ENCODE measurements at regions not wholly inside any gene's neighbourhood (a gene's known extent, or its start where the extent isn't known, plus 50 kb on each side); places are given as distances from the start of the nearest gene placed in this dataset.

GRCh38 chr4:123166023-123166422 lies 230.6 kb upstream of the SPRY1 start:
- no peaks in the 10 kb centered on the region for H3K36me3 ChIP-seq (ENCODE audit: control insufficient read depth in 2 of 2, extremely low read depth in 1 of 2, insufficient read depth in 2 of 2, low read length in 2 of 2)
- no peak overlapping the region for H3K27ac ChIP-seq (ENCODE audit: control insufficient read depth, insufficient read depth, low read length)
- TF ChIP-seq EZH2 (IDR thresholded peaks at IDR 0.05; ENCODE audit: low read length) (no peak), CTCF (optimal IDR thresholded peaks at IDR 0.05 in 1 of 3, IDR thresholded peaks at IDR 0.05 in 1 of 3, conservative IDR thresholded peaks at IDR 0.05 in 1 of 3; ENCODE audit: extremely low read depth in 1 of 3, insufficient read depth in 2 of 3, low read length in 3 of 3) (no peak)
- H3K9me3 ChIP-seq (ENCODE audit: control insufficient read depth, low read depth, low read length), result no peaks in the 10 kb centered on the region
- H3K4me2 ChIP-seq (ENCODE audit: control insufficient read depth, extremely low read depth, insufficient read depth, low read depth, low read length), result no peak overlapping the region
- H3K79me2 ChIP-seq (ENCODE audit: control insufficient read depth, insufficient read depth, low read length), result no peaks in the 10 kb centered on the region
- H2AFZ ChIP-seq (ENCODE audit: control insufficient read depth, low read length), result no peak overlapping the region
- FAIRE-seq, result no peak
- H3K9ac ChIP-seq (ENCODE audit: control insufficient read depth, extremely low read depth, insufficient read depth, low read length), result no peak overlapping the region
- no peaks in the 10 kb centered on the region for H4K20me1 ChIP-seq (ENCODE audit: control insufficient read depth, extremely low read depth, insufficient read depth, low read length)
- H3K4me3 ChIP-seq (ENCODE audit: control insufficient read depth in 2 of 3, extremely low read depth in 1 of 3, insufficient read depth in 2 of 3, low read depth in 1 of 3, low read length in 3 of 3), result no peak overlapping the region
- H3K4me1 ChIP-seq (ENCODE audit: control insufficient read depth, extremely low read depth, insufficient read depth, low read length), result peaks cover 15% of the 10 kb centered on the region
- dilution Hi-C loops (cut with MboI; ENCODE audit: extremely low pct_ligation_motif_present, low sequenced_read_pairs), result no loop called here
- H3K9me1 ChIP-seq (ENCODE audit: control insufficient read depth, extremely low read depth, insufficient read depth, low read length), result no peaks in the 10 kb centered on the region
- no peak for DNase-seq (ENCODE audit: low read depth, low spot score)
- no peaks in the 10 kb centered on the region for H3K27me3 ChIP-seq (ENCODE audit: control insufficient read depth, extremely low read depth, insufficient read depth, low read length)

GRCh38 chr4:123167931-123168330 lies 228.7 kb upstream of the SPRY1 start:
- Histone ChIP-seq H3K27me3 (ENCODE audit: control insufficient read depth, extremely low read depth, insufficient read depth, low read length) (no peaks in the 10 kb centered on the region), H3K79me2 (ENCODE audit: control insufficient read depth, insufficient read depth, low read length) (no peaks in the 10 kb centered on the region), H3K4me2 (ENCODE audit: control insufficient read depth, extremely low read depth, insufficient read depth, low read depth, low read length) (no peak overlapping the region), H2AFZ (ENCODE audit: control insufficient read depth, low read length) (no peak overlapping the region), H3K36me3 (ENCODE audit: control insufficient read depth in 2 of 2, extremely low read depth in 1 of 2, insufficient read depth in 2 of 2, low read length in 2 of 2) (no peaks in the 10 kb centered on the region), H3K9ac (ENCODE audit: control insufficient read depth, extremely low read depth, insufficient read depth, low read length) (no peak overlapping the region), H3K27ac (ENCODE audit: control insufficient read depth, insufficient read depth, low read length) (no peak overlapping the region), H3K9me1 (ENCODE audit: control insufficient read depth, extremely low read depth, insufficient read depth, low read length) (no peaks in the 10 kb centered on the region), H3K4me3 (ENCODE audit: control insufficient read depth in 2 of 3, extremely low read depth in 1 of 3, insufficient read depth in 2 of 3, low read depth in 1 of 3, low read length in 3 of 3) (no peak overlapping the region), H3K4me1 (ENCODE audit: control insufficient read depth, extremely low read depth, insufficient read depth, low read length) (peaks cover 12% of the 10 kb centered on the region), H3K9me3 (ENCODE audit: control insufficient read depth, low read depth, low read length) (no peaks in the 10 kb centered on the region), H4K20me1 (ENCODE audit: control insufficient read depth, extremely low read depth, insufficient read depth, low read length) (no peaks in the 10 kb centered on the region)
- FAIRE-seq (no peak), DNase-seq (ENCODE audit: low read depth, low spot score) (no peak)
- dilution Hi-C loops (cut with MboI; ENCODE audit: extremely low pct_ligation_motif_present, low sequenced_read_pairs), result no loop called here
- TF ChIP-seq CTCF (optimal IDR thresholded peaks at IDR 0.05 in 1 of 3, IDR thresholded peaks at IDR 0.05 in 1 of 3, conservative IDR thresholded peaks at IDR 0.05 in 1 of 3; ENCODE audit: extremely low read depth in 1 of 3, insufficient read depth in 2 of 3, low read length in 3 of 3) (no peak), EZH2 (IDR thresholded peaks at IDR 0.05; ENCODE audit: low read length) (no peak)

Data from keratinocyte (primary cell).